ENCODE measurements at regions not wholly inside any gene's neighbourhood (a gene's known extent, or its start where the extent isn't known, plus 50 kb on each side); places are given as distances from the start of the nearest gene placed in this dataset.

GRCh38 chr10:70960316-70960715 is 72.0 kb upstream of the PCBD1 start:
- CTCF ChIA-PET: no interaction called here
- WGBS (ENCODE audit: low lambda C conversion rate): 52% methylated on average over 2 of the region's 2 CpGs

More at GRCh38 chr10:70960316-70960715, 72.0 kb upstream of the PCBD1 start:
- Histone ChIP-seq H2AFZ (ENCODE audit: low read depth) (no peak overlapping the region), H3K27ac (ENCODE audit: low read depth in 2 of 2, low read length in 1 of 2) (no peak overlapping the region), H3K4me1 (ENCODE audit: control insufficient read depth in 1 of 2, insufficient read depth in 2 of 2, low read depth in 1 of 2, low read length in 1 of 2) (no peaks in the 10 kb centered on the region; a peak in 1 of 4 replicates), H3K9me3 (no peaks in the 10 kb centered on the region), H3F3A (replicated peaks; ENCODE audit: insufficient read depth) (no peaks in the 10 kb centered on the region), H3K27me3 (ENCODE audit: insufficient read depth) (peaks cover 12% of the 10 kb centered on the region; the same call in 1 of the 2 replicates), H3K9ac (no peak overlapping the region), H4K20me1 (ENCODE audit: insufficient read depth) (no peaks in the 10 kb centered on the region), H3K79me2 (ENCODE audit: insufficient read depth) (no peaks in the 10 kb centered on the region), H3K4me2 (no peak overlapping the region), H3K9me2 (no peaks in the 10 kb centered on the region), H3K36me3 (replicated peaks in 1 of 2; ENCODE audit: control insufficient read depth in 1 of 2, insufficient read depth in 2 of 2, low read length in 1 of 2) (no peaks in the 10 kb centered on the region), H3K4me3 (ENCODE audit: low read depth in 2 of 2, low read length in 1 of 2) (no peak overlapping the region)
- TF ChIP-seq RFX5 (IDR thresholded peaks at IDR 0.05; ENCODE audit: low read length): no peak
- TF ChIP-seq TEAD4 (IDR thresholded peaks at IDR 0.05; ENCODE audit: borderline replicate concordance, insufficient read depth): no peak
- TF ChIP-seq JUND (IDR thresholded peaks at IDR 0.05): no peak
- no peak for TF ChIP-seq USF1 (IDR thresholded peaks at IDR 0.05; ENCODE audit: borderline replicate concordance, low read depth)
- no peak for TF ChIP-seq PBX3 (IDR thresholded peaks at IDR 0.05)
- TF ChIP-seq FOXM1 (IDR thresholded peaks at IDR 0.05; ENCODE audit: low read depth): no peak
- no peak for TF ChIP-seq SIN3A (IDR thresholded peaks at IDR 0.05; ENCODE audit: borderline replicate concordance, low read depth, low read length)
- TF ChIP-seq POLR2AphosphoS5 (IDR thresholded peaks at IDR 0.05; ENCODE audit: low read depth, low read length): no peak
- no peak for TF ChIP-seq RXRA (IDR thresholded peaks at IDR 0.05; ENCODE audit: borderline replicate concordance, low read depth)
- no peak for TF ChIP-seq CTCF (IDR thresholded peaks at IDR 0.05)
- TF ChIP-seq YY1 (IDR thresholded peaks at IDR 0.05; ENCODE audit: low read depth): no peak
- TF ChIP-seq ZBTB33 (IDR thresholded peaks at IDR 0.05; ENCODE audit: borderline replicate concordance, low read depth): no peak
- no peak for TF ChIP-seq CHD2 (IDR thresholded peaks at IDR 0.05; ENCODE audit: low read length, partially characterized antibody)
- POLR2A ChIA-PET: no interaction called here
- no peak for DNase-seq
